HG03060 (cell line): ENCODE measurements at regions not wholly inside any gene's neighbourhood (a gene's known extent, or its start where the extent isn't known, plus 50 kb on each side); places are given as distances from the start of the nearest gene placed in this dataset.

ENCODE experiments used
- ATAC-seq: cut with Tn5 transposase; IDR thresholded peaks from one replicate; pipeline ENCODE4 v1.9.1; 2021; ENCODE audit warnings: low read depth, moderate number of reproducible peaks; ENCODE audit not compliant: unreplicated experiment

GRCh38 chr2:153047220-153047619, 328.8 kb downstream of the ARL6IP6 start:
- ATAC-seq, result no peak

GRCh38 chr2:153043385-153043784, 325.0 kb downstream of the ARL6IP6 start:
- ATAC-seq, result no peak

- ATAC-seq, result no peak
These were observed 310.2 kb downstream of the ARL6IP6 start for GRCh38 chr2:153028626-153029025.

GRCh38 chr2:153027533-153027932, 309.1 kb downstream of the ARL6IP6 start:
- no peak for ATAC-seq

- no peak for ATAC-seq
These were observed 301.8 kb downstream of the ARL6IP6 start for GRCh38 chr2:153020201-153020600.

- ATAC-seq, result no peak
These were observed 286.8 kb downstream of the ARL6IP6 start for GRCh38 chr2:153005071-153005730.

GRCh38 chr2:153004627-153005026, 286.2 kb downstream of the ARL6IP6 start:
- ATAC-seq, result no peak

GRCh38 chr2:152974146-152974545, 255.7 kb downstream of the ARL6IP6 start:
- ATAC-seq, result no peak

GRCh38 chr2:152971685-152972084, 253.3 kb downstream of the ARL6IP6 start:
- ATAC-seq, result no peak

GRCh38 chr2:152962446-152962845, 244.0 kb downstream of the ARL6IP6 start:
- no peak for ATAC-seq

- ATAC-seq, result no peak
These were observed 242.9 kb downstream of the ARL6IP6 start for GRCh38 chr2:152961351-152961750.

GRCh38 chr2:152950126-152950525, 231.7 kb downstream of the ARL6IP6 start:
- ATAC-seq, result no peak

- ATAC-seq, result no peak
These were observed 225.7 kb downstream of the ARL6IP6 start for GRCh38 chr2:152944099-152944498.

- no peak for ATAC-seq
These were observed 224.6 kb downstream of the ARL6IP6 start for GRCh38 chr2:152942940-152943440.

GRCh38 chr2:152930501-152930900, 212.1 kb downstream of the ARL6IP6 start:
- ATAC-seq, result no peak

- ATAC-seq, result no peak
These were observed 211.2 kb downstream of the ARL6IP6 start for GRCh38 chr2:152929628-152930027.

- peak; percentile 66 for ATAC-seq
These were observed 207.4 kb downstream of the ARL6IP6 start for GRCh38 chr2:152925547-152926448.

- no peak for ATAC-seq
These were observed 206.3 kb downstream of the ARL6IP6 start for GRCh38 chr2:152924722-152925121.

- ATAC-seq, result no peak
These were observed 205.8 kb downstream of the ARL6IP6 start for GRCh38 chr2:152924219-152924618.

GRCh38 chr2:152920846-152921245, 202.4 kb downstream of the ARL6IP6 start:
- ATAC-seq, result no peak

- ATAC-seq, result no peak
These were observed 192.6 kb downstream of the ARL6IP6 start for GRCh38 chr2:152910970-152911369.

- ATAC-seq, result no peak
These were observed 188.6 kb downstream of the ARL6IP6 start for GRCh38 chr2:152907046-152907445.
